Right atrium auricular region (tissue), 2 donors: ENCODE measurements at regions not wholly inside any gene's neighbourhood (a gene's known extent, or its start where the extent isn't known, plus 50 kb on each side); places are given as distances from the start of the nearest gene placed in this dataset.

ENCODE experiments used
- DNase-seq: peaks from one replicate; pipeline ENCODE4 v3.0.0-alpha.2; 2019; ENCODE audit warnings: low spot score
- H3K27ac ChIP-seq, 2 donors: fragments of 200-600 bp; sonication (generic); 1 replicate in 1 of 2; 2 replicates in 1 of 2; pipeline ENCODE4 v1.5.1; 2016 to 2019
- H3K27me3 ChIP-seq, 2 donors: fragments of 200-600 bp; sonication (generic); one replicate each; pipeline versions ENCODE4 v1.5.1 to v1.6.0; 2017 to 2019
- H3K36me3 ChIP-seq: fragments of 200-600 bp; sonication (generic); one replicate; pipeline ENCODE4 v1.5.1; 2016
- H3K4me1 ChIP-seq, 2 donors: fragments of 200-600 bp; sonication (generic); one replicate each; pipeline versions ENCODE4 v1.5.1 to v1.6.0; 2017 to 2019
- H3K4me3 ChIP-seq, 2 donors: fragments of 200-600 bp; sonication (generic); 1 replicate in 1 of 2; 2 replicates in 1 of 2; pipeline ENCODE4 v1.5.1; 2017 to 2019; ENCODE audit warnings: mild to moderate bottlenecking in 1 of 2, moderate library complexity in 1 of 2
- H3K9me3 ChIP-seq, 2 donors: fragments of 200-600 bp; sonication (generic); one replicate each; pipeline ENCODE4 v1.5.1; 2019
- TF ChIP-seq, protein P1 (sequence below), 2 donors: fragments of 200-600 bp; sonication (generic); IDR thresholded peaks; one replicate each; pipeline ENCODE4 v1.5.1; 2019; ENCODE audit warnings: antibody characterized with exemption in 2 of 2

DNA sequence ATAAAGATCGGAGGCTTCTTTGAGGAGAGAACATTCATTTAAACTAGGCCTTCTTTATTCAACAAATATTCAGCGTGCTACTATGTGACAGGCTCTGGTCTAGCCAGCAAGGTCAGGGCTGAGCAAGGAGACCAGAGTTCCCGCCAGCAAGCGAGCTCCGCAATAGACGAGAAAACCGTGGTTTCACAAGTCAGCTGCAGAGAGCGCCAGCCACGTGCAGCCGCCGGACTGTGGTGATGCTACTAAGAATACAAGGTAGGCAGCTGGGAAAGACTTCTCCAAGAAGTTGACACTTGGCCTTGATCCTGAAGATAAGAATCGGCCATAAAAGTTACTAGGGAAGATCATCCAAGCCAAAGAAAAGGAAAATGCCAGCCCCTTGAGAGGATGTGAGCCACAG lies 533.7 kb upstream of the SALL3 start:
- no peaks in the 10 kb centered on the region for H3K36me3 ChIP-seq
- TF ChIP-seq, protein P1, sequence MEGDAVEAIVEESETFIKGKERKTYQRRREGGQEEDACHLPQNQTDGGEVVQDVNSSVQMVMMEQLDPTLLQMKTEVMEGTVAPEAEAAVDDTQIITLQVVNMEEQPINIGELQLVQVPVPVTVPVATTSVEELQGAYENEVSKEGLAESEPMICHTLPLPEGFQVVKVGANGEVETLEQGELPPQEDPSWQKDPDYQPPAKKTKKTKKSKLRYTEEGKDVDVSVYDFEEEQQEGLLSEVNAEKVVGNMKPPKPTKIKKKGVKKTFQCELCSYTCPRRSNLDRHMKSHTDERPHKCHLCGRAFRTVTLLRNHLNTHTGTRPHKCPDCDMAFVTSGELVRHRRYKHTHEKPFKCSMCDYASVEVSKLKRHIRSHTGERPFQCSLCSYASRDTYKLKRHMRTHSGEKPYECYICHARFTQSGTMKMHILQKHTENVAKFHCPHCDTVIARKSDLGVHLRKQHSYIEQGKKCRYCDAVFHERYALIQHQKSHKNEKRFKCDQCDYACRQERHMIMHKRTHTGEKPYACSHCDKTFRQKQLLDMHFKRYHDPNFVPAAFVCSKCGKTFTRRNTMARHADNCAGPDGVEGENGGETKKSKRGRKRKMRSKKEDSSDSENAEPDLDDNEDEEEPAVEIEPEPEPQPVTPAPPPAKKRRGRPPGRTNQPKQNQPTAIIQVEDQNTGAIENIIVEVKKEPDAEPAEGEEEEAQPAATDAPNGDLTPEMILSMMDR (IDR thresholded peaks at IDR 0.05): no peak
- H3K9me3 ChIP-seq: no peaks in the 10 kb centered on the region
- H3K4me3 ChIP-seq: no peak overlapping the region
- no peaks in the 10 kb centered on the region for H3K4me1 ChIP-seq
- DNase-seq: no peak
- no peak overlapping the region for H3K27ac ChIP-seq
- no peaks in the 10 kb centered on the region for H3K27me3 ChIP-seq

DNA sequence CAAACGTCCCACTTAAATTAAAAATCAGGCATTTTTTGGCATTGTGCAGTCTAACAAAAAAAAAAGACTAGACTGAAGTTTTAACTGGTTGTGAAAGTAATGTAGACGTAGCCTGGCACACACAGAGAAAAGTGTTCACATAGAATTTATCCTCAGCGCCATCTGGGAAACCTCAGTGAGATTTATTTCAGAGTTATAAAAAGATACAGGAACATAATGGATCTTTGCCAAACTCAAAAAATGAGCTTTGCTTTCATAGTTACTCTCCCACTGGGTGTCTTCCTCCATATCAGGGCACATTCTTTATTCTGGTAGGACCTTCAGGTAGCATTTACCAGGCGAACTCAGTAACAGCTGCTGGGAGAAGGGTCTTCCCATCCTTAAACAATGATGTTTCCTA lies 532.4 kb upstream of the SALL3 start:
- Histone ChIP-seq H3K27me3 (no peaks in the 10 kb centered on the region), H3K4me1 (no peaks in the 10 kb centered on the region), H3K27ac (no peak overlapping the region), H3K4me3 (no peak overlapping the region), H3K9me3 (no peaks in the 10 kb centered on the region), H3K36me3 (no peaks in the 10 kb centered on the region)
- TF ChIP-seq, protein P1 (IDR thresholded peaks at IDR 0.05): no peak
- no peak for DNase-seq

DNA sequence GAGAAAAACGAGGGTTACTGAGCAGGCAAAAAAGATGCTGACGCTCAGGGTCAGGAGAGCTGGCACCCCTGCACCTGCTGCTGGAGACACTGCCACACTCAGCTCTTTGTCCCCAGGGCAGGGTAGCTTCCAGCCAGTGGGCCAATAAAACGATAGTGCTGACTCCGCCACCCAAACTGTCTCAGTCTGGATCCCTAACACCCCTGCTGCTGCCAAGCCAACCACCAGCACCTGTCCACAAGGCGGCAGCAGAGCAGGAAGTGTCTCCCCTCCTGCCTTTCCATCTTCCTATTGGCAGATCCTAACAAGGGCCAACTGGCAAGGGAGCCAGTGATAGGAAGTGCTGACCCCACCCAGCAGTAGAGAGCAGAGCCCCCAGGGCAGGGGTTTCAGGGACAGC lies 531.5 kb upstream of the SALL3 start:
- Histone ChIP-seq H3K9me3 (no peaks in the 10 kb centered on the region), H3K36me3 (no peaks in the 10 kb centered on the region), H3K27me3 (no peaks in the 10 kb centered on the region), H3K4me1 (no peaks in the 10 kb centered on the region), H3K4me3 (no peak overlapping the region), H3K27ac (no peak overlapping the region)
- no peak for DNase-seq
- TF ChIP-seq, protein P1 (IDR thresholded peaks at IDR 0.05): no peak

DNA sequence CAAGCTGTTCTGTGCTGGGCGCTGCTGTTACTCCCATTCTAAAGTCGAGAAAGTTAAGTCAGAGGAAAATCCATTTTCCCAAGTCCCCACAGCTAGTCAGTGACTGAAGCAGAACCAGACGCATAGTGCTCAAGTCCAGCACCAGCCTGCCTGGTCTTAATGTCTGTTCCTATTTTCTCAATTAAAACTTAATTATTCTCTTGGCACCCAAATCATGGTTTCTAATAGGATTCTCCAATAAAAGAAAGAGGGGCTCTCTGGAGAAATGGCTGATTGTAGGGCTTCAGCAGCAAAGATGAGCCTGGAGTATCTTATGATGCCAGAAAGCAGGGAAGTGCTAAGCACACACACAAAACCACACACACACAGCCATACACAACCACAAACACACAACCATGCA lies 531.0 kb upstream of the SALL3 start:
- H3K4me3 ChIP-seq: no peak overlapping the region
- DNase-seq: no peak
- H3K9me3 ChIP-seq: no peaks in the 10 kb centered on the region
- H3K4me1 ChIP-seq: no peaks in the 10 kb centered on the region
- H3K27me3 ChIP-seq: no peaks in the 10 kb centered on the region
- TF ChIP-seq, protein P1 (IDR thresholded peaks at IDR 0.05): no peak
- H3K27ac ChIP-seq: no peak overlapping the region
- no peaks in the 10 kb centered on the region for H3K36me3 ChIP-seq

DNA sequence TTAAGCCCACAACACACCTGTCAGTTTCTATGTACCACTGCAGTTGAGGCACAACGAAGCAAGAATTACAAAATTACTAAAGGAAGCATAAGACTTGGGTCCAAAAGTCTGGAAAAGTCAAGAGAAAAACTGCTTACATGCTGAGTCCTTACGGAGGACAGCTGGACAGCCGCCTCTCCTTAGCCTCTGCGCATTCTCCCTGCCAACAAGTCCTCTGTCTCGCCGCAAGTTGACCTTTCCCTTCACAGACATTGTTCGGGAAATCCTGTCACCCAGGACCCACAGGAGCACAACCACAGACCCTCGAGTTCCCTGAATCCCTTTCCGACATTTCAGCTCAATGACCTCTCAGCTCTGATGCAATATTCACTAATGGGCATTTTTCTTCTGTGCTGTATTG lies 525.4 kb upstream of the SALL3 start:
- Histone ChIP-seq H3K27ac (no peak overlapping the region), H3K27me3 (no peaks in the 10 kb centered on the region), H3K9me3 (no peaks in the 10 kb centered on the region), H3K4me3 (no peak overlapping the region), H3K36me3 (no peaks in the 10 kb centered on the region), H3K4me1 (no peaks in the 10 kb centered on the region)
- DNase-seq: no peak
- TF ChIP-seq, protein P1 (IDR thresholded peaks at IDR 0.05): no peak

DNA sequence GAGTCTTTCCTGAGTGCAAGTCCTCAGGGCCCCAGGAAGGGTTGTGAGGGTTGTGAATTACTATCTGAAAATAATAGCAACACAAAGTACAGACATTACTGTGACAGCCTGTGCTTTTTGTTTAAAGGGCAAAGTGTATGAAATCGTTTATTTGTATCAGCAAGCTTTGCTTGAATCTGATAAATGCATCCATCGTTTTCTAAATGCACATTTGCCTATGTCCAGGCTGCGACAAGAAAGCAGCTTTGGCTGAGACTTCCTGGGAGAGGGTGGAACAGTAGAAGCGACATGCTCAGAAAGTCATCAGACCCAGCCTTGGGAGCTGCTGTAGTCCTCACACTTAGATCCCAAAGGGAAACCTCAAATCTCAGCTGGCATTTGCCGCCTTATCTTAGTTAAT lies 524.2 kb upstream of the SALL3 start:
- no peak overlapping the region for H3K27ac ChIP-seq
- DNase-seq: no peak
- TF ChIP-seq, protein P1 (IDR thresholded peaks at IDR 0.05): no peak

More for the DNA sequence above, 524.2 kb upstream of the SALL3 start:
- Histone ChIP-seq H3K9me3 (no peaks in the 10 kb centered on the region), H3K36me3 (no peaks in the 10 kb centered on the region), H3K4me3 (no peak overlapping the region), H3K27me3 (no peaks in the 10 kb centered on the region), H3K4me1 (no peaks in the 10 kb centered on the region)
